Spleen (tissue), 7 donors: ENCODE measurements at regions not wholly inside any gene's neighbourhood (a gene's known extent, or its start where the extent isn't known, plus 50 kb on each side); places are given as distances from the start of the nearest gene placed in this dataset.

ENCODE experiments used
- CTCF ChIP-seq, 11 experiments: fragments of 200-600 bp in 7 of 11; fragments of 450-650 bp in 4 of 11; sonication (generic) in 4 of 11; IDR thresholded peaks in 8 of 11; conservative IDR thresholded peaks in 3 of 11; 1 replicate in 7 of 11; 2 replicates in 4 of 11; pipeline versions ENCODE4 v1.4.0 to v1.8.0; 2016 to 2021; ENCODE audit warnings: antibody characterized with exemption in 11 of 11, inconsistent platforms in 4 of 11, mild to moderate bottlenecking in 1 of 11
- POLR2A ChIP-seq, 3 donors: fragments of 450-650 bp; IDR thresholded peaks; one replicate each; pipeline ENCODE4 v1.5.1; 2017; ENCODE audit warnings: antibody characterized with exemption in 3 of 3, mild to moderate bottlenecking in 1 of 3
- POLR2AphosphoS5 ChIP-seq, 3 donors: sonication (generic); formaldehyde crosslinking; IDR thresholded peaks; one replicate each; pipeline ENCODE4 v1.5.1; 2017; ENCODE audit warnings: antibody characterized with exemption in 3 of 3
- donor health status: DM: no; HTN: no; CAD: no; lungs with moderate emphysema.
- donor health status: DM: no; HTN: no; CAD: no.
- donor health status: DM: no; HTN: no; CAD: no.

GRCh38 chr5:107290780-107291398 lies 379.8 kb downstream of the EFNA5 start:
- TF ChIP-seq CTCF (IDR thresholded peaks at IDR 0.05 in 8 of 11, conservative IDR thresholded peaks at IDR 0.05 in 3 of 11) (no peak), POLR2AphosphoS5 (IDR thresholded peaks at IDR 0.05) (no peak), POLR2A (IDR thresholded peaks at IDR 0.05) (no peak)
